Suprapubic skin (tissue), 3 donors: ENCODE measurements at regions not wholly inside any gene's neighbourhood (a gene's known extent, or its start where the extent isn't known, plus 50 kb on each side); places are given as distances from the start of the nearest gene placed in this dataset.

Source experiments
- CTCF ChIP-seq, 2 donors: fragments of 200-600 bp in 1 of 2; fragments of 450-650 bp in 1 of 2; sonication (generic) in 1 of 2; IDR thresholded peaks; one replicate each; pipeline ENCODE4 v1.5.1; 2016 to 2019; ENCODE audit warnings: antibody characterized with exemption in 2 of 2, mild to moderate bottlenecking in 1 of 2, moderate library complexity in 1 of 2
- EP300 ChIP-seq: sonication (generic); formaldehyde crosslinking; IDR thresholded peaks from one replicate; pipeline ENCODE4 v1.6.1; 2017; ENCODE audit warnings: antibody characterized with exemption

- TF ChIP-seq CTCF (IDR thresholded peaks at IDR 0.05) (no peak), EP300 (no peak)
These were observed 186.6 kb upstream of the BCL6 start for GRCh38 chr3:187931770-187932278.
